ENCODE measurements at regions not wholly inside any gene's neighbourhood (a gene's known extent, or its start where the extent isn't known, plus 50 kb on each side); places are given as distances from the start of the nearest gene placed in this dataset.
"Not testable (repeated sequence)": the region's sequence is repeated elsewhere in the genome, so short reads cannot be mapped to it uniquely, and the experiment has no call there.

GRCh38 chr17:22695228-22695619, 1002.9 kb downstream of the KCNJ18 start:
- no peak overlapping the region for H3K4me3 ChIP-seq (replicated peaks in 1 of 2; ENCODE audit: low read depth in 2 of 2, low read length in 2 of 2)
- TF ChIP-seq CTCF (IDR thresholded peaks at IDR 0.05; ENCODE audit: low read depth, low read length) = no peak
- DNase-seq (ENCODE audit: low read depth in 2 of 2) = no peak

- no peak for TF ChIP-seq CTCF (IDR thresholded peaks at IDR 0.05; ENCODE audit: low read depth, low read length)
- no peak for DNase-seq (ENCODE audit: low read depth in 2 of 2)
- H3K4me3 ChIP-seq (replicated peaks in 1 of 2; ENCODE audit: low read depth in 2 of 2, low read length in 2 of 2) = no peak overlapping the region
Observed at GRCh38 chr17:22703204-22703603, 1010.9 kb downstream of the KCNJ18 start.

- H3K4me3 ChIP-seq (replicated peaks in 1 of 2; ENCODE audit: low read depth in 2 of 2, low read length in 2 of 2) = no peak overlapping the region
- no peak for TF ChIP-seq CTCF (IDR thresholded peaks at IDR 0.05; ENCODE audit: low read depth, low read length)
- DNase-seq (ENCODE audit: low read depth in 2 of 2) = no peak
Observed at GRCh38 chr17:22703786-22704441, 1011.6 kb downstream of the KCNJ18 start.

GRCh38 chr17:22704674-22705073, 1012.4 kb downstream of the KCNJ18 start:
- TF ChIP-seq CTCF (IDR thresholded peaks at IDR 0.05; ENCODE audit: low read depth, low read length) = no peak
- H3K4me3 ChIP-seq (replicated peaks in 1 of 2; ENCODE audit: low read depth in 2 of 2, low read length in 2 of 2) = no peak overlapping the region
- no peak for DNase-seq (ENCODE audit: low read depth in 2 of 2)

- H3K4me3 ChIP-seq (replicated peaks in 1 of 2; ENCODE audit: low read depth in 2 of 2, low read length in 2 of 2) = no peak overlapping the region
- no peak for DNase-seq (ENCODE audit: low read depth in 2 of 2)
- no peak for TF ChIP-seq CTCF (IDR thresholded peaks at IDR 0.05; ENCODE audit: low read depth, low read length)
Observed at GRCh38 chr17:22707626-22708025, 1015.3 kb downstream of the KCNJ18 start.

GRCh38 chr17:22717211-22717610, 1024.9 kb downstream of the KCNJ18 start:
- no peak for DNase-seq (ENCODE audit: low read depth in 2 of 2)
- H3K4me3 ChIP-seq (replicated peaks in 1 of 2; ENCODE audit: low read depth in 2 of 2, low read length in 2 of 2) = no peak overlapping the region
- TF ChIP-seq CTCF (IDR thresholded peaks at IDR 0.05; ENCODE audit: low read depth, low read length) = no peak

- no peak overlapping the region for H3K4me3 ChIP-seq (replicated peaks in 1 of 2; ENCODE audit: low read depth in 2 of 2, low read length in 2 of 2)
- TF ChIP-seq CTCF (IDR thresholded peaks at IDR 0.05; ENCODE audit: low read depth, low read length) = no peak
- DNase-seq (ENCODE audit: low read depth in 2 of 2) = no peak
Observed at GRCh38 chr17:22718689-22719088, 1026.4 kb downstream of the KCNJ18 start.

GRCh38 chr17:22741066-22741465, 1048.7 kb downstream of the KCNJ18 start:
- H3K4me3 ChIP-seq (replicated peaks in 1 of 2; ENCODE audit: low read depth in 2 of 2, low read length in 2 of 2); DNase-seq (ENCODE audit: low read depth in 2 of 2): not testable (repeated sequence)

All from cardiac fibroblast (primary cell).